Esophagus squamous epithelium (tissue), 5 donors: ENCODE measurements at regions not wholly inside any gene's neighbourhood (a gene's known extent, or its start where the extent isn't known, plus 50 kb on each side); places are given as distances from the start of the nearest gene placed in this dataset.

Experiments
- DNase-seq: peaks from one replicate; lab custom pipeline; 2025; lab: John Stamatoyannopoulos, UW
- H3K27ac ChIP-seq, 4 donors: fragments of 200-600 bp; sonication (generic); one replicate each; pipeline ENCODE4 v1.5.1; 2016 to 2019; ENCODE audit warnings: mild to moderate bottlenecking in 1 of 4
- H3K27me3 ChIP-seq, 4 donors: fragments of 200-600 bp; sonication (generic); 1 replicate in 3 of 4; 2 replicates in 1 of 4; pipeline versions ENCODE4 v1.5.1 to v1.6.0; 2017 to 2021; ENCODE audit warnings: antibody characterized with exemption in 1 of 4
- H3K36me3 ChIP-seq, 3 donors: fragments of 200-600 bp; sonication (generic); one replicate each; pipeline ENCODE4 v1.5.1; 2016 to 2019
- H3K4me1 ChIP-seq, 3 donors: fragments of 200-600 bp; sonication (generic); one replicate each; pipeline ENCODE4 v1.5.1; 2017 to 2019
- H3K4me3 ChIP-seq, 4 donors: fragments of 200-600 bp; sonication (generic); 1 replicate in 3 of 4; 2 replicates in 1 of 4; pipeline ENCODE4 v1.5.1; 2016 to 2019; ENCODE audit warnings: mild to moderate bottlenecking in 2 of 4, moderate library complexity in 1 of 4
- H3K9me3 ChIP-seq, 3 donors: fragments of 200-600 bp; sonication (generic); one replicate each; pipeline ENCODE4 v1.5.1; 2016 to 2019
- CTCF ChIP-seq, 6 experiments: fragments of 450-650 bp in 4 of 6; fragments of 200-600 bp in 2 of 6; sonication (generic) in 2 of 6; IDR thresholded peaks; one replicate each; pipeline ENCODE4 v1.5.1; 2016 to 2019; ENCODE audit warnings: antibody characterized with exemption in 6 of 6, mild to moderate bottlenecking in 4 of 6, moderate library complexity in 4 of 6
- POLR2A ChIP-seq, 4 donors: fragments of 450-650 bp; IDR thresholded peaks; one replicate each; pipeline ENCODE4 v1.6.1; 2017; ENCODE audit warnings: antibody characterized with exemption in 4 of 4, mild to moderate bottlenecking in 4 of 4, moderate library complexity in 3 of 4
- WGBS, 2 donors: methylation state at CpG; one replicate each; pipeline ENCODE4 v1.1.5; 2018; 5-methylcytosine and 5-hydroxymethylcytosine counted together
- intact Hi-C: fragments of 100-400 bp; cut with DNase I; formaldehyde crosslinking; loops from one replicate; pipeline ENCODE4 v1.15.0; 2022
- donor health status: DM: yes; HTN: yes; CAD: no.

- H3K9me3 ChIP-seq = no peaks in the 10 kb centered on the region
- 25 to 32% methylated on average over 12 to 22 of the region's 50 CpGs for WGBS, 2 donors
- H3K27me3 ChIP-seq = peaks cover 0 to 84% (median 2%) of the 10 kb centered on the region in 4 donors
- TF ChIP-seq POLR2A (IDR thresholded peaks at IDR 0.05) (no peak), CTCF (IDR thresholded peaks at IDR 0.05) (no peak)
- DNase-seq = no peak
- intact Hi-C loops = no loop called here
- H3K27ac ChIP-seq = no peak overlapping the region
- H3K4me1 ChIP-seq = no peaks in the 10 kb centered on the region
- H3K4me3 ChIP-seq = no peak overlapping the region
- H3K36me3 ChIP-seq = no peaks in the 10 kb centered on the region
These were observed 94.2 kb downstream of the BARX1 start for GRCh38 chr9:93860694-93861658.

GRCh38 chr9:93859431-93860215 lies 95.5 kb downstream of the BARX1 start:
- DNase-seq = no peak
- Histone ChIP-seq H3K27ac (no peak overlapping the region), H3K4me3 (no peak overlapping the region), H3K36me3 (no peaks in the 10 kb centered on the region), H3K27me3 (peaks cover 0 to 89% (median 2%) of the 10 kb centered on the region in 4 donors), H3K4me1 (no peaks in the 10 kb centered on the region), H3K9me3 (no peaks in the 10 kb centered on the region)
- no peak for TF ChIP-seq POLR2A (IDR thresholded peaks at IDR 0.05)
- TF ChIP-seq CTCF (IDR thresholded peaks at IDR 0.05) = no peak
- intact Hi-C loops = no loop called here
- WGBS, 2 donors = 67 to 71% methylated on average over 6 to 8 of the region's 10 CpGs

- Histone ChIP-seq H3K9me3 (peaks cover 0 to 5% (median 0%) of the 10 kb centered on the region in 3 donors), H3K27ac (no peak overlapping the region), H3K4me3 (no peak overlapping the region), H3K27me3 (peaks cover 0 to 75% (median 2%) of the 10 kb centered on the region in 4 donors), H3K36me3 (no peaks in the 10 kb centered on the region), H3K4me1 (no peaks in the 10 kb centered on the region)
- DNase-seq = no peak
- TF ChIP-seq CTCF (IDR thresholded peaks at IDR 0.05) (no peak), POLR2A (IDR thresholded peaks at IDR 0.05) (no peak)
- intact Hi-C loops = no loop called here
These were observed 97.6 kb downstream of the BARX1 start for GRCh38 chr9:93857528-93857927.

- H3K9me3 ChIP-seq = peaks cover 0 to 5% (median 0%) of the 10 kb centered on the region in 3 donors
- no peaks in the 10 kb centered on the region for H3K4me1 ChIP-seq
- H3K27ac ChIP-seq = no peak overlapping the region
- peaks cover 0 to 45% (median 0%) of the 10 kb centered on the region in 4 donors for H3K27me3 ChIP-seq
- TF ChIP-seq POLR2A (IDR thresholded peaks at IDR 0.05) (no peak), CTCF (IDR thresholded peaks at IDR 0.05) (no peak)
- DNase-seq = no peak
- H3K4me3 ChIP-seq = no peak overlapping the region
- intact Hi-C loops = no loop called here
- no peaks in the 10 kb centered on the region for H3K36me3 ChIP-seq
These were observed 102.4 kb downstream of the BARX1 start for GRCh38 chr9:93852728-93853127.

- H3K4me3 ChIP-seq = no peak overlapping the region
- peaks cover 0 to 31% (median 0%) of the 10 kb centered on the region in 4 donors for H3K27me3 ChIP-seq
- DNase-seq = no peak
- WGBS, 2 donors = 68 to 80% methylated on average over 3 of the region's 3 CpGs
- TF ChIP-seq POLR2A (IDR thresholded peaks at IDR 0.05) = no peak
- TF ChIP-seq CTCF (IDR thresholded peaks at IDR 0.05) = no peak
- H3K9me3 ChIP-seq = peaks cover 0 to 11% (median 0%) of the 10 kb centered on the region in 3 donors
- no peaks in the 10 kb centered on the region for H3K4me1 ChIP-seq
- H3K27ac ChIP-seq = no peak overlapping the region
- intact Hi-C loops = no loop called here
- H3K36me3 ChIP-seq = no peaks in the 10 kb centered on the region
These were observed 108.8 kb downstream of the BARX1 start for GRCh38 chr9:93846349-93846748.
